HG03025 (cell line): ENCODE measurements at regions not wholly inside any gene's neighbourhood (a gene's known extent, or its start where the extent isn't known, plus 50 kb on each side); places are given as distances from the start of the nearest gene placed in this dataset.
"Not testable (repeated sequence)": the region's sequence is repeated elsewhere in the genome, so short reads cannot be mapped to it uniquely, and the experiment has no call there.

ENCODE experiments used
- ATAC-seq: cut with Tn5 transposase; IDR thresholded peaks from one replicate; pipeline ENCODE4 v1.9.1; 2021; ENCODE audit warnings: mild to moderate bottlenecking, moderate library complexity; ENCODE audit not compliant: unreplicated experiment, low FRiP score

DNA sequence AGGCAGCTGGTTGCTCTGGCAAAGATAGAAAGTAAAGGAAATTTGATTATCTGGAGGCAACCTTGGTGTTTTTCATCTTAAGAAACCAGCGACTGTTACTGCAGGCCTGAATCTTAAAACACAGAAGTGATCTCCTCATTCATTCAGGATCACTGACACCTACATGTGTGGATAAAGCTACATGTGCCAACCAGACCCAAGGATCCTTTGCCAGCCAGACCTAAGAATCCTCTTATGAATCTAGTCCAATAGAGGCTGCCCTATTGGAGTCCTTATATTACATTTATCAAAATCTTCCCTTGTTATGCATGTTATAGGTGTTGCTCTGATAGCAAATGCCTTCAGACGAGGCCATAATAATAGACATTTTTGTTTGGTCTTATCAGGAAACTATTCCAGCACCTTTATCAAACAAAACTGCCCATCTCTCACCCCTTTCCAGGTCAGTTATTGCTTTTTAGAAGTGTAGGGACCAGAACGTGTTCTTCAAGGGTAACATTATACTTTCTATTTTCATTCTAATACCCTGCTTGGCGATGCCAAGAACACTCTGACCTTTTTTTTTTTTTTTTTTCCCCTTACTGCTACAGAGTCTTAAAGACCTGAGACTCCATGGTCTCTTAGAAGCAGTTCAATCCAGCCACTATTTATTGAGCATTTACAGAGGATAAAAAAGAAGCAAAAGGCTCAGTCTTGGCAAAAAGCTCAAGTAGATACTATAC, 175.5 kb upstream of the PTBP2 start:
- ATAC-seq: no peak

DNA sequence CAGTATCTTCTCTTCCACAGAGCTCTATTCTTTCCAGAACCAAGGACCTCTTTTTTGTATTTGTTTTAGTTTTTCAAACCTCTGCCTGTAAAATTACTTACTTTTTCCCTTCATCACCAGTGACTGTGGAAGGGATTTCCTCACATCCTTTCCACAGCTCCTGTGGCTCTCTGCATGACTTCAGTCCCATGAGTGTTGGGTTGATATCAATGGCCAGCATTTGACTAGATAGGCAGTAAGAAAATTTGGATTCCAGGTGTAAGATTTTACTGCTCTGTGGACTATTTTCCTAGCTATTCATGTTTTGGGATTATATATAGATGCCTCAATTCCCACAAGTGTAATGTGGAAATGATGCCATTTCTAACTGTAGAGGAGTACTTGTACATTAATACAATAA, 171.5 kb upstream of the PTBP2 start:
- no peak for ATAC-seq

DNA sequence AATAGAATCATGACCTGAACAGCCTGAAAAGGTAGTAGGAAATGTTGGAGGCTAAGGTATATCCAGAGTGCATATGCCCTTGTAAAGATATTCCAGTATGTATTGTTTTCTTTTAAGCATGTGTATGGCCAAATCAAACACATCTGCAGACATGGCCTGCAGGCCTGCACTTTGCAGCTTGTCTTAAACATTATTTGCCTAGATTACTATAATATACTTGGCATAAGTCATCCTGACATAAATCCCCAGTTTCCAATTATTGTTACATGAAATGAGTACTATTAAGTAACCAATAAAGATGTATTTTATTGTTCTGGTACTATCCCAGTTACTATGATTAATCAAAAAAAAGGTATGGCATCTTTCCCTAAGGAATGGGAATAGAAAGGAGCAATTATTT, 169.1 kb upstream of the PTBP2 start:
- ATAC-seq: no peak

DNA sequence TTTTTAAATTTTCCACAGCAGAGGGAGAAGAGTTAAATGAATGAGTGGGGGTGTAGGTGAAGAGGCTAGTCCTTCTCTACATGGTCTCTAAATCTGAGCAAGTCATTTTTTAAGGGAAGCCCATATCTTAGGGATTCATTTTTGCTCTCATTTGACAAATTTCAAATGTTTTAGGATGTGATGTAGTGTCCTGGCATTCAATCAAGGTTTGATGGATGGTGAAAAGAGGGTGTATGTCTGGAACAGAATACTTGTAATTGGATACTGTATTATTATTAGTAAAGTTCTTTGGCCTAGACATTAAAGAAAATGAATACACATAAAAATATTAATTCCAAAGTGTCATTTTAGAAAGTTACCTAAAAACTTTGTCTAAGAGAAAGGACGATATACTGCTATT, 167.8 kb upstream of the PTBP2 start:
- ATAC-seq: no peak

DNA sequence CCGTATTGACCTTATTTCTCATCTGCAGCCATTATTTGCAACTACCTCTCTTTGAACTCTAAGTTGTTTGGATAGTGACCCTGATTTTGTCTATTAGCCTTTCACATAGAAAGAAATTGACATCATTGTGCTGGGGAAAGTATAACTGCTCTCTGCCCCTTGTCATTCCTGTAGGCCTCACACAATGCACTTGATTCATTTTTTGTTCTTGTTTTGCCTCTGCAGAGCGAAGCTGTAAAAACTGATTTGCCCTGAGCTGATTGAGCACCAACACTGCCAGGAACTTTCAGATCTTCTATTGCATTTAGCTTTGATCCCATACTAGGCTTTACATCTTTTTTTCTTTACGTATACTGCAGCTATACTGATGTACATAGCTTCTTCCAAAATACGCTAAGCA, 167.2 kb upstream of the PTBP2 start:
- no peak for ATAC-seq

DNA sequence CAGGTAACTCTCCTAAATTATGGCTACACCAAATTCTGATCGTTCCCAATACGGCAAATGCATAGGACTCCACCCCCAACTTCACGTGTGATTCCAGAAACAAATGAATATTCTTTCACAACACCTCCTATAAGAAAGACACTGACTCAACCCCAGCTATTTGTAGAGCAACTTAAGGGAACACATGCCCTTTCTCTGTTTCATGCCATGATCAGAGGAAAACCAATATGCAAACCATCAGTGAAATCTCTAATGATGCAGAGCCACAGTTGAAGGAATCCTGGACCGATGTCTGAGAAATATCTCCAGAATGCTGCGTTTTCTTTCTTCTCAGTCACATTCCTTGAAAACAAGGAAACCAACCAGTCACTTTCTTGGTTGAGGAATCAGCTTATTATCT, 164.2 kb upstream of the PTBP2 start:
- no peak for ATAC-seq

DNA sequence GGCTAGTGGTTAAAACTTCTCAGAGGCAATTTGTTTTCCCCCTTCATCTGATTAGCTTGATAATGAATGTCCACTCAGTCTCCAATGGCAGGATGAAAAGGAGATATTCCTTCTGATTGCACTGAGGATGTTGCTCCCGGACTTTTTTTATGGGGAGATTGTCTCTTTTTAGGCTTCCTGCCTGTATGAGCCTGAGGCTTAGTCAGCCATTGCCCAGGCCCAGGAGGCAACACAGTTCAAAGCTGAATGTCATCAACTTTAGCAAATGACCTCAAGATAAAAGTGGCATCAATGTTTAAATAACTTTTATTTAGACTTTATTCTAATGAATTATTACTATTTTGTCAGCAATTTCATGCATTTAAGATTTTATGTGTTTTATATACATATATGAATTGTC, 162.9 kb upstream of the PTBP2 start:
- ATAC-seq: no peak

DNA sequence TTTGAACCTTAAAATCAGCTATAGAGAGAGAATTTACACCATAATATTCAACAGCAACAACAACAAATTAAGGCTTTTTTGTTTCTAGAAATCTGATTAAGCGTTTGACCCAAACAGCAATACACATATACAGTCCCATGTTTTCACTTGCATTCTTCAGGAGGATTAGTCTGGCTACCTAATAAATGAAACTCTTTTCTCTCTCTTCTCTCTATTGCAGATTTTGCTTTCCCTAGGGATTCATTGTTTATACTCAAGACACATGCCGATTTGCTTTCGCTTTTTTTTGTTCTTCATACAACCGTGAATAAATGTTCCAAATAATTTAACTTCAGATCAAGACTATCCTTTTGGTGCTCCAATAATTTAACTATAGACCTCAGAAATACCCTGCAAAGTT, 162.4 kb upstream of the PTBP2 start:
- no peak for ATAC-seq

DNA sequence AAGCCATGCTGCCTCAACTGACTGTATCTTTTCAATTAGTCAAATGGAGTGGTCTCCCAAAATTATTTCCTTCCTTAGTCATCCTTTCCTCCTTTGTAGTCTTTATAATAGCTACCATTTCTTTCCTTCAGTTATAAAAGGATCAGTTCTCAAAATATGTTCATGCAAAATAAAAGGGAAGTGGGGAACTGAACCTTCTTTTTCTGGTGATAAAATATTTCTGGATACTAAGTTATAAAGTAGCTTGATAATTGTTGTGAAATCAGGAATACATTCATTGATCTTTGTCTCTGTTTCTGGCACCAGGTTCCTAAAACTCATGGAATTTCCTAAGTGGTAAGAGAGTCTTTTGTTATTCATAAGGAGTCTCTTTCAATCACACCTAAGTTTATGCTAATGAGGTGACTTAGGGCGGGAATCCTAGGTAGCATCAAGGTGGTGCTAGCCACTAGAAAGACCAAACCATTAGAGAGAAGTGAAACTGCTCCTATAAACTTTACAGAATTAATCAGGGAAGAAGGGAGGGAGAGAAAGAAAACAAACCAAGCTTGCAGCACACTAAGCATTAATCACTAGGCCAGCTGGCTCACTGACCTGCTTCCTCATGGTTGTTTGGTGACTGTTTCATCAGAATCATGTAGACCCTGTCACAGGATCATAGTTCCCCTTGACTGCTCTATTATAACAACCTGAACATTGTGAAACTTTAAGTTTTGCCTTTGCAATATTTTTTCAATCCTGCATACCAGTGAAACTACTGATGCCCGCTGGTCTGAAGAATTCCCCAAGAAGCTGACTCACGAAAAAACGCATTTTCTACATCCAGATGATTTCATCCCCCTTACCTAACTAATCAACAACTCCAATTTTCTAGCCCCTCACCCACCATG, 161.6 kb upstream of the PTBP2 start:
- ATAC-seq: no peak

DNA sequence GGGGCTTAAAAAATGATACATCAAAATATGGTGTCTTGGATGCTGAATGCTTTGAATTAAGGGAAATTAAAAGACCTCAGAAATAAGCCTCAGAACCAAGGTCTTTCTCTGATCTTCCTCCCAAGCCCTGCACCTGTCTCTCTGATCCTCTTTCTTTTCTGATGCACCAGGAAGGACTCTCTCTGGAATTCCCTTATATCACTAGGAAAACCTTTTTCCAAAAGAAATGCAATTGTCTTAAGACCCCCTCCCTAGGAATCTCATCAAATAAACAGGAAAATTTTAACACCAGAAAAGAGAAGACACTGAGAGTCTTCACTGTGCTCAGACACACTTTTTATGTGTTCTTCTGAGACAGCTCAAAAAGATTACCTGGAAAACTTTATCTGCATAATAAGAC, 159.5 kb upstream of the PTBP2 start:
- no peak for ATAC-seq

DNA sequence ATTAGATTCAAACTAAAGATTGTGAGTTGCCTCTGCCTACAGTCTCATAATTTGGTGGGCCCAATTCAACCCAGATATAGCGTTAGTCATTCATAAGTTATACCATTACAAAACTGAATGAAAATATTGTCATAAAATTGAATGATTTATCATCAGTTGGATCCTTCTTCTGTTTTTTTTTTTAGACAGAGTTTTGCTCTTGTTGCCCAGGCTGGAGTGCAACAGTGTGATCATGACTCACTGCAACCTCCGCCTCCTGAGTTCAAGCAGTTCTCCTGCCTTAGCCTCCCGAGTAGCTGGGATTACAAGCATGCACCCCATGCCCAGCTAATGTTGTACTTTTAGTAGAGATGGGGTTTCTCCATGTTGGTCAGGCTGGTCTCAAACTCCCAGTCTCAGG, 157.2 kb upstream of the PTBP2 start:
- ATAC-seq: not testable (repeated sequence)

DNA sequence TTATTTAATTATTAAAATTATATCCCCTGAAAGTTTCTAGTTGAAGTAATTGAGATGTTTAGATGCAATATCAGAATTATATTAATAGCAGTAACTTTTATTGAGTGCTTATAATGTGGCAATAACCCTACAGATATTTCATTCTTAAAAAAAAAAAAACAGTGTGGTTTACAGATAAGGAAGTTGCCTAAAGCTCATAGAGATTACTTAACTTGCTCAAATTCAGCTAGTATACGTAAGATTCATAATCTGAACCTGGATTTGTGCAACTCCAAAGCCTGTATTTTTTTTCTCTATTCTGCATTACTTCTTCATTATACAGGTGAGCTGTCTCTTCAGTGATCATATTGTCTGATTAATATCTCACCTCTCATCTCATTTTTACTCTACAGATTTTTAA, 156.0 kb upstream of the PTBP2 start:
- ATAC-seq: no peak

DNA sequence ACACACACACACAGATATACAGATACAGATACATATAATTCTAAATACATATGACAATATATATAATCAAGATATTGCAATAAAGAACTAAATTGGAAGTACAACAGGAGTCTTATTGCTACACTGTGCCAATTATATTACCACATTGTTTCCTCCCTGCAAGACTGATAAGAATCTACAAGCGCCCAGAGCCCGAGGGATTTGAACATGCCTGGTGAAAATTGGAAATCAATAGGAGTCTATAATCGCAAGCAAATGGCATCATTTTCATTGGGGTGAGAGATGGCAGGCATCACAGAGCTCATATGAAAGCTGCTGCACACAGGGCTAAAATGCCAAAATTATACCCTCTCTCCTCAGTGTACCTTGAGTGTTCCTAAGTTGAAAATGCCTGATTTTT, 152.9 kb upstream of the PTBP2 start:
- ATAC-seq: no peak

DNA sequence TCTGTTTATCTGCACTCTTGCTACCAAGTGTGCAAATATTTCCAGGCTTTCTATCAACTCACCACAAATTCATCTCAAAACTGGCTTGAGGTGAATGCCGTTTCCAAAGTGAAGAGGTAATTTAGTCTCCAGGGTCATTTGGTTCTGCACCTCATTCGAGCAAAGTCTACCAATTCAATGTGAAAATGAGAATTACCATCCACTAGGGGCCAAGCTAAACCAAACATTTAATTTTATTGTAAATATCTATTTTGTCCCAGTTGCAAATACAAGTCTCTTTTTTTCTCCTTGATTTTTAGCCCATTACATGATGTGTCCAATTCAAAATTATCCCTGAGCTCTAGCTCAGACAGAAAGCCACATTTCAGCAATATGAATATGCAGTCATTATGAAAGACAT, 152.3 kb upstream of the PTBP2 start:
- no peak for ATAC-seq

DNA sequence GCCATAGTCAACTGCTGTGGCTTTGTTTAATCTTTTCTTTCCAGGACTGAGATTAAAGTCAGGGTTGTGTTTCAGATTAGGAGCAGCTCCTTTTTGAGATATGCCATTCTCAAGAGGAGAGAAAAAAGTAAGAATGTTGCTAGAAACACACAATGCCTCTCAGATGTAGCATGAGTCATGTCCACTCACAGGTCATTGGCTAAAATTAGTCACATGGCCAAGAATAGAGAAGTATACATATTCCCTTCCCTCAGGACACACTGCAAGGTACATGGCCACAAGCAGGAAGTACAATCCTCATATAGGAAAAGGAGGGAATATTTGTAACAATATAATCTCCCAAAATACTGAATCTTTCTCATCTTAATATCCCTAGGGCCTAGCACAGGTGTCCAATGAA, 141.9 kb upstream of the PTBP2 start:
- ATAC-seq: no peak

DNA sequence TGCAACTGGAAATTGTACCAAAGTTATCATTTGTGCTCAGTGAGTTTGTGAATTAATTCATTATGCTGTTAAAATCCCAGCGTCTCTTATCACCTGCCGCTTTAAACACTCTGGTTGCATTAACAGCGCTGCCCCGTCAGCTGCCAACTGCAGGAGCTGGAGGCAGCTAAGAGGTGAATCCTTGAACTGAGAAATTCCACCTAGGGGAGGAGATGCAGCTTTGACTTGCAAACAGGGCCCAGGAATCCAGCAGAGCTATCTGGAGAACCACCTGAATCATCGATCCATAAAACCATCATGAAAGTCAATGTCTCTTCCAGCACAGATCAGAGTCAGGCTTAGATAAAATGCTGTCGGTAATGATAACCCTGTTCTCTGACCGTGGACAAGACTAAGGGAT, 140.7 kb upstream of the PTBP2 start:
- ATAC-seq: no peak

DNA sequence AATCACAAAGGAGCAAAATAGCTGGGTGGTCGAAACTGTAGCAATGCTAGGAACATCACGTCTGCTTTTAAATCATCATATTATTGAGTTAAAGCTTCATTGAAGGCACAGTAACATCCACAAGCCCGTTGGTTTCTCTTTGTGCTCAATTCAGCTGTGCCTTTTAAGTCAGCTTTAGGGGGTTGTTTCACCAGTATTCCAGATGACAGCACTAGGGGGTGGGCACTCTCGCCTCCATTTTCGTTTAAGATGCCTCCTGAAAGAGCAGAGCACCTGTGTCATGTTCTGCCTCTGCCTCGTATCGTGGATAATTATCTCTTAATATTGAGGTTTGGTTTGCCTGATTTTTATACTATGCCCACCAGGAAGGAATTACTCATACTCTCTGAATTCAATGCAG, 139.8 kb upstream of the PTBP2 start:
- ATAC-seq: no peak

DNA sequence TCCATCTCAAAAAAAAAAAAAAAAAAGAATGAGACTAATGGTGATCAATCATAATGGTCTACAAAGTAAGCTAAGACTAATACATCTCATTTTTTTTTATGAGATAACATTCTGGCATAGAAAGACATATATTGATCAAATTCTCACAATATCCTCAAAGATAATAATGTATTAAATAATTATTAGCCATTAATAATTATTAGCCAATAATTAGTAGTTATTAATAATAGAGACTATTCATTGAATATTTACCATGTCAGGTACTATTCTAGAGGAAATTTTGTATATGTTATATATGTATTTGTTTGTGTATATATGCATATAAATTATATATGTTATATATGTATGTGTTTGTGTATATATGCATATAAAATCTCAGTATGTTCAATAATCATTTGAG, 137.7 kb upstream of the PTBP2 start:
- no peak for ATAC-seq

DNA sequence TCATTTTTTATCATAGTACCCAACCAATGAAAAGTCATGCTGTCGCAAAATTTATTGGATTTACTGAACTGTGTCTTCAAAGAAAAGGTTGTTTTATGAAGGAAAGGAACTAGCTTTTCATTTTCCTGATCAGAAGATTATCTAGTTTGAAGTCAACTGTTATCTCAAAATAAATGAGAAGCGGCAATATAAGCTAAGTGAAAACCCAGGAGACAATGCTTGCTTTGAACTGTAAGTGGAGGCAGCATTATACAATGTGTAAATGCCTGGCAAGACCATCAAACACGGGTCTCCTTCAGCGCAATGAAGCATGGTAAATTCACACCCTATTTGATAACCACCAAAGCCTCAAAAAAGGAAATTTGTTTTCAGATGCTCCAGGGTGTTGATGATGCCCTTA, 134.4 kb upstream of the PTBP2 start:
- no peak for ATAC-seq

DNA sequence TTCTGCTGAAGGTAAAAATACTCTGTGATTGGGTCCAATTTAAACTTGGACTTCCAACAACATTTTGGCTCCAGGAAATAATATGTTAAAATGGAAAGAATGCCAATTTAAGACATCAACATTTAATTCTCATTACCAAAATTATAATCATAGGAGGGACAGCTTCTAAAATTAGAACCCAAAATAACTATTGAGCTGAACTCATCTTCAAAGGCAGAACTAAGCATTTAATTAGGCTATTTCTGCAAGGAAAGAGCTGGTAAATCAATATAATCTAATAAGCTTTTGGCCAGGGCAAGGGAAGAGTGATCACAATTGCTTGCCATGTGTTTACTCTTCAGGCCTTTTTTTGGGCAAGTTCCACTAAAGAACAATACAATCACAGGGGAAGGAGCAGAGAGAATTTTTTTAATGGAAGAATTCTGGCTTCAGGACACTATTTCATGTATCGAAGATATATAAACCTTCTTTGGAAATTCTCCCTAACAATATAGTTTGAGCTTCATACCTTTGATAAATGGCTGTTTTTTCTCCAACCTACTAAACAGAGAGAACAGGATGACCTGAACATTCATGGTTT, 133.1 kb upstream of the PTBP2 start:
- no peak for ATAC-seq

DNA sequence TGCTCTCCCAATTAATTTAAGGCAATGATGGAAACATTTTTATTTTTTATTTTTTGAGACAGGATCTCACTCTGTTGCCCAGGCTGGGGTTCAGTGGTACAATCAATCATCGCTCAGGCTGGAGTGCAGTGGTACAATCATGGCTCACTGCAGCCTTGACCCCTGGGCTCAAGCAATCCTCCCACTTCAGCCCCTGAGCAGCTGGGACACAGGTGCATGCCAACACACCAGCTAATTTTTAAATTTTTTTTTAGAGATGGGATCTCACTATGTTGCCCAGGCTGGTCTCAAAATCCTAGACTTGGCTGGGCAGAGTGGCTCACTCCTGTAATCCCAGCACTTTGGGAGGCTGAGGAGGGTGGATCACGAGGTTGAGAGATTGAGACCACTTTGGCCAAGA, 126.1 kb upstream of the PTBP2 start:
- ATAC-seq: not testable (repeated sequence)
